HG03025 (cell line): ENCODE measurements at regions not wholly inside any gene's neighbourhood (a gene's known extent, or its start where the extent isn't known, plus 50 kb on each side); places are given as distances from the start of the nearest gene placed in this dataset.

Source experiments
- ATAC-seq: cut with Tn5 transposase; IDR thresholded peaks from one replicate; pipeline ENCODE4 v1.9.1; 2021; ENCODE audit warnings: mild to moderate bottlenecking, moderate library complexity; ENCODE audit not compliant: unreplicated experiment, low FRiP score

- ATAC-seq = no peak
These were observed 84.0 kb upstream of the PALMD start for GRCh38 chr1:99561952-99562351.

DNA sequence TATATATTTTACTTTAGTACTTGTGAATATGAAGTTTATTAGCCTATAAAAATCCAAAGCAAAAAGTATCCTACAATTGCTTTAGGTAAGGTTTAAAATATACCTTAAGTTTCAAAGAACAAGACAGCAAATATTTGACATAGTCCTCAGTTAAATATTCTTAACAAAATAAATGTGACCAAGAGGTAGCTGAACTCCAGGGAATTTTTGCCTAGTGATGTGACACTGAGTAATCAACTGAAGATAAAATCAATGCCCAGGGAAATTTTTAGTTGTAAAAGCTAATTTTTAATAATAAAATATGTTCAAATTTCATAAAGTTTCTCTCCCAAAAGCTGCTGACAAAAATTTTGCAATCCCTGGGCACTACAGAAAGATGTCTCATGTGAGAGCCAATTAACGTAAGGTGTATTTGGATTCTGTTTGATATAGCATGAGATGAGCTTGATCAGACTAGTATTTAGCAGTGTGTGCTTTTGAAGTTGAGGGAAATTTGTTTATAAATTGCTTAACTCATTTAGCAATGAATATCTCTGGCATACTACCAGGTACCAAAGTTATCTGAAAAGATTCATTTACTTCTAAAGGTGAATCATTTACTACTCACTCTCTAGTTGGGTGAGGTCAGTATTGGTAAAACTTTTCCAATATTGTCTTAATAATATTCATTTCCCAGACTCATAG is 80.2 kb upstream of the PALMD start:
- no peak for ATAC-seq

GRCh38 chr1:99566290-99567021 is 79.5 kb upstream of the PALMD start:
- ATAC-seq = no peak

- no peak for ATAC-seq
These were observed 75.3 kb upstream of the PALMD start for GRCh38 chr1:99570486-99571089.

GRCh38 chr1:99571092-99571734 is 74.7 kb upstream of the PALMD start:
- ATAC-seq = no peak

DNA sequence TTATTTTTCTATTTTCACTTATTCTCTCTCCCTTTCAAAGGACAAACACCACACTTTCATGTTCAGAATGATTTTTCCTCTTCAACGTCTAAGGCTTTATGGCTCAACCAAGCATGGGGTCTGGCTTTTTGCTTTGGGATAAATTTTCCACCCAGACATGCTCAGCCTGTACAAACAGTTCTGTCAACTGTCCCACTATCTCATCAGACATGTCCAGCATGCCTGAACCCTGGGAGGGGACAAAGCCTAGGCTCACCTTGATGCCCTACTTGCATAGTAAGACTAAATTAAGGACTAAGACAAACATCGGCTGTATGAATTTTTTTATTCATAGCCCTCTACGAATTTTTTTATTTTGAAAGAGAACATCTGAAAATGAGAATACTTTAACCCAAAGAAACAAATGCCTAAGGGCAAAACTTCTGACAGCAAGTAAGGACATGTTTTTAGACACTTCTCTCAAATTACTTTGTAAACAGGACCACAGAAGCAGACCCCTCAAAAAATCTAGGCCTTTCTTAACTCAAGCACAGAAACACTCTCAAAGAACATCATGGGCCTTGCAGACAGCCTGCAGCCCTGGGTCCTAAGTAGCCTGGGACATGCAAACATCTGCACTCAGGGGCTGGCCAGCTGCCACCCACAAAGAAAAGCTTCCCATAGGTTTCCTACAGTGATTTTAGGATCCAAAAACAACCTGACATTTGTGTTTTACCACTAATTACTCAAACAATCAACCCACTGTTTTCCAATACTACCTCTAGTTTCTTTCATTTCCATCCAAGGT is 72.3 kb upstream of the PALMD start:
- no peak for ATAC-seq

DNA sequence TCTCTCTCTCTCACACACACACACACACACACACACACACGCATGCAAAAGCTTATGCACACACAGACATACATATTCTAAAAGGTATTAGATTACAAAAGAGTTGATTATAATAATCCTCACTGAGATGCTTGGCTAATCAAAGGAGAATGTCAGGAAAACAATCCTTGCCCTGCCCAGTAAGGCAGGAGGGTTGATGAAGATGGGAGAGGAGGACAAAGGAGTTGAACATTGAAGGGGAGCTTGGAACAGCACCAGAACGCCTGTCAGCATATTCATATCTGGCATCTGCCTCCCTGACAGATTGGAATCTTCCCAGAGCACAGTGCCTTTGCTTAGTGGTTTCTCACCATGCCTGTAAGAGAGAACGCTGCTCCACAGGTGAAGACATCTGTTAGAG is 68.6 kb upstream of the PALMD start:
- no peak for ATAC-seq

DNA sequence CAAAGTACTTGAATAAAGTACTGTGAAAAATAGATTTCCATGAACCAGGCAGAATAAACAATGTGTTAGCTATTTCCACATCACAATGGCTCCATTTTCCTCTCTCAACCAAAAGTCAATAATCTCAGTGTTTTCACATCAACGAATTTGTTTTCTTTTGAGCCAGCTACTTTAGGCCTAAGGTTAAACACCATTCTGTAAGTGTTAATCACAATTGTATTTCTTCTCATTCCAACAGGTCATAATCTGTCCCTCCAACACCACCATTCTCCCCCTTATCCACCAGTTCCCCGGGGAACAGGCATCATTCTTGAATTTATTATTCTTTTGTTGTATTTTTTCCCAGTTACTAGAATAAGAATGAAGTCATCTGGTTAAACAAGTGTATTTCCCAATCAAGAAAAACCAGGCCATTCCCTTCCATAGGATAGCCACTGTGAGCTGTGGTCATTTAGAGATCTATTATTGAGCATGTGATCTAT is 66.2 kb upstream of the PALMD start:
- ATAC-seq = no peak

GRCh38 chr1:99580451-99580850 is 65.5 kb upstream of the PALMD start:
- no peak for ATAC-seq

DNA sequence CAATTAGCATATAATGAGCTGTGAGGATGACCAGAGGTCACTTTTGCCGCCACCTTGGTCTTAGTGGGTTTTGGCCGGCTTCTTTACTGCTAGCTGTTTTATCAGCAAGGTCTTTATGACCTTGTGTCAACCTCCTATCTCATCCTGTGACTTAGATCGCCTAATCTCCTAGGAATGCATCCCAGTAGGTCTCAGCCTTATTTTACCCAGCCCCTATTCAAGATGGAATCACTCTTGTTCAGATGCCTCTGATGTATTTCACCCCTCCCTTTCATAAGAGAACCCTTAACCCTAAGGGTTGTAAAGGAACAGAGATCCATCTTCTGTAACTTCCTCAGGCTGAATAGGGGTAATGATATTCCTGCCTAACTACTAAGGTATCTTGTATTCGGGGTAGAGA is 58.9 kb upstream of the PALMD start:
- ATAC-seq = no peak

GRCh38 chr1:99589186-99589636 is 56.7 kb upstream of the PALMD start:
- no peak for ATAC-seq

- no peak for ATAC-seq
These were observed 55.2 kb upstream of the PALMD start for GRCh38 chr1:99590578-99591209.

DNA sequence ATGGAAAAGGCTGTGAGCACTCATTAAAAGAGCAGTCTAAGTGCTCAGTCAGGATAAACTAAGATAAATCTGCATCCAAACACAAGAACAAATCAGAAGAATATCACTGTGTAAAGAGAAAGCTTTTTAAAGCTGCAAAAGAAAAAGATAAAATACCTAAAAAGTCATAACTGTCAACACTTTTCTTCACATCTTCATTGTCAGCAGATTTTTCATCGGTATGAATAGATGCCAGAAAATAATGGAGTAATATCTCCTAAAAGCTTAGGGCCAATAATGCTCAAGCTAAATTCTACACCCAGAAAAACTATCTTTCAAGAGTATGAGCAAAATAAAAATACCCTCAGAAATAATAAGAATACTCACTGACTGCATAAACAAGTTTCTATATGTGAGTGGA is 54.0 kb upstream of the PALMD start:
- ATAC-seq = no peak

- ATAC-seq = no peak
These were observed 51.7 kb upstream of the PALMD start for GRCh38 chr1:99594205-99594604.

DNA sequence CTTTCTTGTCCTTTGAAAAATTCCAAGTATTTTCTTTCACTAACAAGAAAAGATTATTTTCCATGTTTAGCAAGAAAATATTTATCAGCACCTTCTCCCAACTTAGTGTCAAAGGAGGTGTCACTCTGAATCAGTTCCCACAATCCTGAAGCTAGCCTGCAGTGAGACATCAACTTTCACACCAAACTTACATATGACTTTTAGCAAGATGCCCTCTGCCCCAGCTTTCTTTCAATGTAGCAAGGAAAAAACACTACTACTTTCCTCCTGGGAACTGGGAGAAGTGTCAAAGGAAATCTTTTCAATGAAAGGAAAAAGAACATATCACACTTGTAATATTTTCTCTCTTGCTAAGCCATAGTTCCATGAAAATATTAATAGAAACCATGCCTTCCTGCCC is 50.9 kb upstream of the PALMD start:
- ATAC-seq = no peak

DNA sequence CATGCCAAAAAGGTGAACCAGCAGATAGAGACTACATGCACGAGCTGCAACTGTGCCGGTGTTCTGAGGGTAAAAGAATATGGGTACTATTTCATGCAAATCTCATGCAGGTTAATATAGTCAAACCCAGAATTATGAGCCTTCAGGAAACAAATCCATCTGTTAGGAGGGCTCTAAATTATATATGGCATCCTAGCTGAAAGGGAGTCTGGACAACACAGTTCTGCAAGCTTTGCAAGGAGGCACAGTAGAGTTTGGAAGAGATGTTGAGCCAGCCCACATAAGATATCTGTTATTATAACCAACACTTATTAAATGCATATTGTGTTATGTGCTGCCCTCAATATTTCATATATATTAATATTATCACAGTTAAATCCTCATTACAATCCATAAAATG is 50.5 kb upstream of the PALMD start:
- ATAC-seq = no peak
